ENCODE measurements at regions not wholly inside any gene's neighbourhood (a gene's known extent, or its start where the extent isn't known, plus 50 kb on each side); places are given as distances from the start of the nearest gene placed in this dataset.

DNA sequence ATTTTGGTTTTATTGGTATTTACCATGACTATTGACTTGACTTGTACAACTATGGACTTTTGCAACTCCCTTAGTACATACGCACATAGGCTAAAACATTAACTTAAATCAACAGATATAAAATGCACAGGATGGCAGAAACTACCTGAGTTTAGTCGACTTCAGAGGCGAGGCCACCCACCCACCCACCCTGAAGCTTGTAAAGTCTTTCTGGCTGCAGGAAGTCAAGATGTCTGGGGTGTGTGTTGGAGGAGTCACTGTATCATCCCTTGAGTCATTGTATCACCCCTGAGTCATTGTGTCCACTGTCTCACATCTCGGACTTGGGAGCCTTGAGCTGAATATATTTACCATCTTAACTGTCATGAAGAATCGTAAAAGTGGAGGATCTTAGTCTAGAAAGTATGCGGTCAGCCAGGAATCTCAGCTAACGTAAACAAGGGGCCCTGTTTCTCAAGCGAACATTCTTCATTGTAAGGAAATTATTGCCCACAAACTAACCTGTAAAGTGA is 140.0 kb upstream of the ST6GAL2 start:
- no peak for DNase-seq

DNA sequence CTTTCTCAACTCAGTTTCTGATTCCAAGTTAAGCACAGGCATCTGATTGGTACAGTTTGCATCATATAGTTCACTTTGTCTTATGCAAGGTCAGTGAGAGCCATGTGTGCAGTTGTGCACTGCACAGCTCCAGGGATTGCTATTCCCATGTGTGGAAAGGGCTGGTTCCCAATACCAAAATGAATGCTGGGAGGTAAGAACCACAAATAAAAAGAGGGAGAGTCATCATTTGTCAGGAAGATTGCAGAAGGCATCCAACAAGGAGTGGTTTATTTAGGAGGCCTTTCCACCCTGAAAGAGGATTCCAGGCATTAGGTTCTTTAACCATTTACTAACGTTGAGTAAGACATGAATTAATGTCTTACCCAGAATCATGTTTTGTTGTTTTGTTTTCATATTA is 141.2 kb upstream of the ST6GAL2 start:
- DNase-seq, result no peak

- no peak for DNase-seq
Measured at GRCh38 chr2:107027810-107028209, 141.8 kb upstream of the ST6GAL2 start.

DNA sequence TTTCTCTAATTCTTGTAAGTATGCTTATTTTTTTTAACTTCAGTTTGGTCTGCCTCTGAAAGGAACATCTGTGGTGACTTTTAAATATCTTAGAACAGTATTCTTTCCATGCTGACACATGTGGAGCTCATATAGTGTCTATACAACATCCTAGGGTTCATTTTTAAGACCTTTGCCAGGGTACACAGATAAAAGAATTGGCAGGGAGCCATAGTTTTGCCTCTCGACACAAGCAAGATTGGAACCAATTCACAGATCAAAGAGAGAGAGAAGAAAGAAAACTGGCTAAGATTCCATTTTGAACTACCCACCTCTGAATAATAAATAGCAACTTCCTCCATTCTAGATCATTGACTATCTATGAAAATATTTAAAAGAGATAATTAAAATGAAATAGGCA is 142.7 kb upstream of the ST6GAL2 start:
- DNase-seq, result no peak

DNA sequence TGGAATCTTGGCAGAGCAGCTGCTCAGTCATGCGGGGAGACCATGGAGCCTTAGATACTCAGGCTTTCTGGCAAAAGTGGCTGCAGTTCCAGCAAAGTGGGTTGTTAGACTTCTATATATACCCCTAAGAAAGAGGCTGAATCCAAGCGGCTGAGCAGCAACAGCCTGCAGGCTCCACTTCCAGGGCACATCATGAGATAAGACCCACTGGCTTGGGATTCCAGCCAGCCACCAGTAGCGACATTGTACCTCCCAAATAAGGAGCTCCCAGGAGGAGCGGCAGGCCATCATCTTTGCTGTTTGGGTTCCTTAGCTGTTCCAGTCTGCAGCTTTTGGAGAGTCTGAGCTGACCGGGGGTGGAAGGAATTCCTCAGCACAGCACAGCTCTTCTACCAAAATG is 150.3 kb upstream of the ST6GAL2 start:
- no peak for DNase-seq

- peak in 1 of 3 experiments; percentile 42 for DNase-seq
Measured at GRCh38 chr2:107062173-107062572, 176.2 kb upstream of the ST6GAL2 start.

DNA sequence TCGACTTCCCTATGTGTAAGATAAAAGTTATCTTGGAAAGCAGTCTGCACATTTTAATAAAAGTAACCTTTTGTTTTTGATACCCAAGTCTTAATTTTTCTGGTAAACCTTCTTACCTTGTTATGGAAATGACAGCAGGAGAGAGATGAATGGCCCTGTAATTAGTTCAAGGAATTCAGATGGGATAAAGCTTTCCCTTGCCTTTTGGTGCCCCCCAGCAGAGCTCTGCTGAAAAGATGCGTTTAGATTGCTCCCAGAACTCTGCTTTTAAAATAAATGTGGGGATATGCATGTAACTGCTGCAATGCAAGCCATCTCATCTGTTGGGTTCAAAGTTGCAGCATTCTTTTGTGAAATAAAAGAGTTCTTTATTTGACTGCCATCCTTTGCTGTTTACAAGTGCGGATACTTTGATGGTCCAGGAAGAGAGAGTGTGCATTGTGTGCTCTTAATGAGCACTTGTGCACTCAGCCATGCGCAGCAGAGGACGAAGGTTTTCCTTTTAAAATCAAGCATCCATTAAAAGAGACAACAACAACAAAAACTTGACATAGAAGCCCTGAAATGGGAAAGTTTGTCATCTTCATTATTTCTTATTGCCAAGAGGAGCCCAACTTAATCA is 176.7 kb upstream of the ST6GAL2 start:
- DNase-seq, result peak; percentile 6 to 72 (median 18)

DNA sequence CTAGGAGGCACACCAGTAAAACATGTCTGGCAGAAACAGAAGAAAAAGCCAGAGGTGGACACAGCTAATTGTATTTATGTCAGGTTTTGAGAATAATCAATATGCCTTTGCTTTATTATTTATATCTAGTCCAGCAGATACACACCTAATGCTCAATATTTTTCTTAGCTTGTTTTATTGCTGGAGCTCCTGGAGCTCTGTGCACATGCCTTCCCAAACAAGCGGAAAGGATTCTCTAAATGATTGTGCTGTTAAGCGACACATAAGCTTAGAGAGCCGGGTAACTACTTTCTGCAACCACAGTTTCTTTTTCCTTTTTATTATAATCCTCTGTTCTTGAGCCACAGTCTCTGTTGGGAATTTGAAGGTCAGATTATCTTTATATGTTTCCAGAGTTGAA is 177.3 kb upstream of the ST6GAL2 start:
- DNase-seq, result peak in 1 of 3 experiments; percentile 41

DNA sequence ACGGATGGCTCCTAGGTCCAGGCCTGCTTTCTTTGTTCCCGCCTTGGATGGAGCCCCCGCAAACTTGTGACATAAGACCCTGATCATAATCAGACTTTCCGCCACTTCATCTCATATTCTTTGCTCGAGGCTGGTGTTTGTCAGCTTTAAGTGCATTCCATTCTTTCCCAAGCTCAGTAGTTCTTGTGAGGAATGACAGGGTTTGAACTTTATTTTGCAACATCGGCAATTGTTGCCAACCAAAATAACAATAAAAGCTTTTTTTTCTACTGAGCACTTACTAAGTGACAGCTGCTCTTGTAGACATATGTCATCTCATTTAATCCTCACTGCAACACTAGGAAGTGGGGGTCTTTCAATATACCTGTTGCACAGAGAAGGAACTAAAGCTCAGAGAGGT is 178.8 kb upstream of the ST6GAL2 start:
- no peak for DNase-seq

DNA sequence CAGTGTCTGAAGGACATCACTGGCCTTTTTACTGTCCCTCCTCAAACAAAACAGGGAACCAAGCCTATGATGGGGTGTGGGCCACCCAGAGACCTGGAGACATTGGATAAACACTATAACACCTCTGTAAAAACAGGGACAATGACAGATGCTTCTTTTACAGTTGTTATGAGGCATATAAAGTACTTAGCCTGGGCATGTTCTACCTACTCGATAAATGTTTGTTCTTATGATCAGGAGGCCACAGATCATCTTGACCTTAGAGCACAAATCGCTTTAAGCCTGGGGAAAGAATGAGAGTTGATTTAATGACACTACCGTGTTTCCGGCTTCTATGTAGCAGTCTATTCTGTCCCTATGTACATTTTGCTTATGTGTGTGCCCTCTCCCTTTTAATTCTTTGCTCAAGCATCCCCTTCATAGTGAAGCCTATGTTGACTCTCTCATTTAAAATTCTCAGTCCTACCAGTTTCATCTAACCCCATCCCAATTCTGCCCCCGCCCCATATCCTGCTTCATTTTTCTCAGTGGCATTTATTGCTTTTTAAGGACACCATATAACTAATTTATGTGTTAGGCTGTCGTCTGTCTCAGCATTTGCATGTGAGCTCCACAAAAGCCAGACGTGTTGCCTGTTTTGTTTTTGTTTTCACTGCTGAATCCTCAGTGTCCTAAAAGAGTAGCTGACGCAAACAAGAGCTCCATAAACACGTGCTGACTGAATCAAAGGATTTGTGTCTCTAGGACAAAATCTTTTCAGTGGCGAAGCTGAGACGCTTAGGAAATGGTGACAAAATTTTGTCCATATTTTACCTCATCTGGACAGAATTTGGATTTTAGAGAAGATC is 182.3 kb upstream of the ST6GAL2 start:
- DNase-seq, result peak; percentile 34 to 76 (median 55)

DNA sequence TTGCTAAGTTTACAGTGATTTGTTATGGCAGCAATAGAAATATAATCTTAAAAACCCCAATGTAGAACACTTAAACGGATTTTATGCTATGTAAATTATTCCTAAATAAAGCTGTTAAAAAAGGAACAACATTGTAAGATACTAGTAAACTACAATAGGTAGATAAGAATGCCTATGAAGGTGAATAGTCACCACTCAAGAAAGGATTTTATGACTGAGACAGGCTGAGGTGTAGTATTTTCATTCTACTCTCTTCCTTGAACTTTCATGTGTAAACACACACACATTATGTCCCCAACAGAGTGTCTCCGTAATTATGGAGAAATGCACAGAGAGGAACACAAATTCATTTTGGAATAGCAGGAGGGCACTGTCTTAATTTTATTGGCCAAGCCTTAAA is 183.9 kb upstream of the ST6GAL2 start:
- no peak for DNase-seq

DNA sequence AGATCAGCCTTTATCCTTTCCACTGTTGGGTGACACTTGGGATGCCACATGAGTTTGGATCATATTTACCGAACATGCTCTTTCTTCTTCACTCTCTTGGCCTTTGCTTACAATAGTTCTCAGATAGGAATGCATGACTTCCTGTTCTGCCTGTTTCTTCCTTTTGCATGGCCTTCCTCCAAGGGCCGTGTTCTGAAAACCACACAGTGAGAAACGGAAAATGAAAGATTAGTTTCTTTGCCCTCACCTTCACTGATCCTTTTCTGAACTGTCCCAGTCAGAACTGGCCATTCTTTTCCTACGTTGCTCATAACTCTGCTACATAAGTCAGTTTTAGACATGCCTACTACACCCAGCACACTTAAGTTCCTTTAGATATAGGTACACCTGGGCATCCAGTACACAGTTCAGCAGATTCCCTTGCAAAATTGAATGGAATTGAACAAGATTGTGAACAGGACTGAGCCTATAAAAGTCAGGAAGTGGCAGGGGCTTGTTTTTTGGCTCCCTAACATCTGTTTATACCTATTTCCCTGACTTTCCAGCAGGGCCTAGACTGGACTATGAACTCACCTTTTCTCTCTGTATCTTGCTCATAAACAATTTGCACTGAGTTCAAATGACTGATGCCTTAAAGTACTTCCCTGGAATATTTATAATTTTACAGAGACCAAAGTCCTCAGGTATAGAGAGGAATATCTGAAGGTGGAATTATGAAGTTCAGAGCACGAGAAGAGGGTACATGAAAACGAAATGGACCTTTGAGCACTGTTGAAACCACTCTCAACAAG is 186.4 kb upstream of the ST6GAL2 start:
- DNase-seq, result no peak

- no peak for DNase-seq
Measured at GRCh38 chr2:107078584-107078983, 192.6 kb upstream of the ST6GAL2 start.

- no peak for DNase-seq
Measured at GRCh38 chr2:107086497-107086896, 200.5 kb upstream of the ST6GAL2 start.

DNA sequence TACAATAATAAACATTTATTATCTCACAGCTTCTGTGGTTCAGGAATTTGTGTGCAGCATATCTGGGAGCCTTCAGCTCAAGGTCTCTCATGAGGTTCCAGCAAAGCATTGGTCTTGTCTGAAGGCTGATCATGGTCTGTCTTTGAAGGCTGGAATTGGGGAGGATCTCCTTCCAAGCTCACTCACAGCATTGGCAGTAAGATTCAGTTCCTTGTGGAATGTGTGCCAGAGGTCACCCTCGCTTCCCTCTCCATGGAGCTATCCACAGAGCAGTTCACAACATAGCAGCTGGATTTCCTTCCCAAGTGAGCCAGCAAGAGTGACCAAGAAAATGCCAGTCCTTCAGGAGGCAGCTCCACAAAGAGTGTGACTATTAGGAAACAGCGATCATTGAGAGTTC is 202.2 kb upstream of the ST6GAL2 start:
- no peak for DNase-seq

- DNase-seq, result no peak
Measured at GRCh38 chr2:107091163-107091864, 205.3 kb upstream of the ST6GAL2 start.

DNA sequence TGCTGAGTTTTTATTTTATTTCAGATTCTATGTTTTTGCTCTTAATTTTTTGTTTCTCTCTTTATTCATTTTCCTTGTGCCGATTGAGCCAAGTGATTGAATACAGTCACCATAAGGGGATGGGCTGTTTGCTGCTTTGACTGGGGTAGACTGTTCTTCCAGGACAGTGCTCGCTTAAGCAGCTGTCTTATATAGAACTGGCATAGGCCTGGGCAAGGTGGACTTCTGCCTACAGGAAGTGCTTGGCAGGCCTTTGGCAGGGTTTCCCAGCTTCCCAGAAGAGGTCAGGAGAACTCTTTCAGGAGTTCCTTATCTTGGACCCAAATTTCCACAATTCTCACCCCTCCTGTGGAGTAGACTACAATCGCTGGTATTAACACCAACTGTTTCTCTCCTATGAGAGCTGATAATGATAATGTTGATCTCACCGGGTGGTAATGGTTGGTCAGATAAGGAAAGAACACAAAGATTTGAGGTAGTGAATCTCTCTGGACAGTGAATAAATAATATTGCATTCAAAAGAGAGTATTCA is 207.5 kb upstream of the ST6GAL2 start:
- no peak for DNase-seq

GRCh38 chr2:107094450-107094986 is 208.6 kb upstream of the ST6GAL2 start:
- no peak for DNase-seq

- no peak for DNase-seq
Measured at GRCh38 chr2:107102176-107102575, 216.2 kb upstream of the ST6GAL2 start.

GRCh38 chr2:107107351-107107750 is 221.4 kb upstream of the ST6GAL2 start:
- DNase-seq, result no peak

- no peak for DNase-seq
Measured at GRCh38 chr2:107108556-107108955, 222.6 kb upstream of the ST6GAL2 start.

- no peak for DNase-seq
Measured at GRCh38 chr2:107111623-107112022, 225.7 kb upstream of the ST6GAL2 start.
